Suprapubic skin (tissue), 4 donors: ENCODE measurements at regions not wholly inside any gene's neighbourhood (a gene's known extent, or its start where the extent isn't known, plus 50 kb on each side); places are given as distances from the start of the nearest gene placed in this dataset.

Source experiments
- DNase-seq, 2 donors: peaks; one replicate each; pipeline ENCODE4 v3.0.0-alpha.2; 2019; ENCODE audit warnings: low spot score in 2 of 2
- H3K27ac ChIP-seq: fragments of 200-600 bp; sonication (generic); one replicate; pipeline ENCODE4 v1.5.1; 2019
- H3K27me3 ChIP-seq: fragments of 200-600 bp; sonication (generic); one replicate; pipeline ENCODE4 v1.5.1; 2019
- H3K36me3 ChIP-seq: fragments of 200-600 bp; sonication (generic); one replicate; pipeline ENCODE4 v1.5.1; 2019
- H3K4me1 ChIP-seq: fragments of 200-600 bp; sonication (generic); one replicate; pipeline ENCODE4 v1.5.1; 2019
- H3K4me3 ChIP-seq: fragments of 200-600 bp; sonication (generic); one replicate; pipeline ENCODE4 v1.5.1; 2019; ENCODE audit warnings: mild to moderate bottlenecking
- H3K9me3 ChIP-seq: fragments of 200-600 bp; sonication (generic); one replicate; pipeline ENCODE4 v1.5.1; 2019
- EP300 ChIP-seq: sonication (generic); formaldehyde crosslinking; IDR thresholded peaks from one replicate; pipeline ENCODE4 v1.6.1; 2017; ENCODE audit warnings: antibody characterized with exemption
- POLR2A ChIP-seq, 2 donors: fragments of 450-650 bp; IDR thresholded peaks; one replicate each; pipeline ENCODE4 v1.6.1; 2017; ENCODE audit warnings: antibody characterized with exemption in 2 of 2, mild to moderate bottlenecking in 2 of 2, moderate library complexity in 2 of 2
- POLR2AphosphoS5 ChIP-seq, 3 donors: sonication (generic); formaldehyde crosslinking; IDR thresholded peaks; one replicate each; pipeline ENCODE4 v1.6.1; 2017; ENCODE audit warnings: antibody characterized with exemption in 3 of 3
- WGBS: methylation state at CpG from one replicate; pipeline ENCODE4 v1.1.5; 2018; 5-methylcytosine and 5-hydroxymethylcytosine counted together
- TF ChIP-seq, protein P1 (sequence below), 2 donors: fragments of 200-600 bp in 1 of 2; fragments of 450-650 bp in 1 of 2; sonication (generic) in 1 of 2; IDR thresholded peaks; one replicate each; pipeline ENCODE4 v1.5.1; 2016 to 2019; ENCODE audit warnings: antibody characterized with exemption in 2 of 2, mild to moderate bottlenecking in 1 of 2, moderate library complexity in 1 of 2

- H3K36me3 ChIP-seq, result no peaks in the 10 kb centered on the region
- no peaks in the 10 kb centered on the region for H3K27me3 ChIP-seq
- DNase-seq, result no peak
- no peak for TF ChIP-seq POLR2AphosphoS5 (IDR thresholded peaks at IDR 0.05)
- TF ChIP-seq, protein P1, sequence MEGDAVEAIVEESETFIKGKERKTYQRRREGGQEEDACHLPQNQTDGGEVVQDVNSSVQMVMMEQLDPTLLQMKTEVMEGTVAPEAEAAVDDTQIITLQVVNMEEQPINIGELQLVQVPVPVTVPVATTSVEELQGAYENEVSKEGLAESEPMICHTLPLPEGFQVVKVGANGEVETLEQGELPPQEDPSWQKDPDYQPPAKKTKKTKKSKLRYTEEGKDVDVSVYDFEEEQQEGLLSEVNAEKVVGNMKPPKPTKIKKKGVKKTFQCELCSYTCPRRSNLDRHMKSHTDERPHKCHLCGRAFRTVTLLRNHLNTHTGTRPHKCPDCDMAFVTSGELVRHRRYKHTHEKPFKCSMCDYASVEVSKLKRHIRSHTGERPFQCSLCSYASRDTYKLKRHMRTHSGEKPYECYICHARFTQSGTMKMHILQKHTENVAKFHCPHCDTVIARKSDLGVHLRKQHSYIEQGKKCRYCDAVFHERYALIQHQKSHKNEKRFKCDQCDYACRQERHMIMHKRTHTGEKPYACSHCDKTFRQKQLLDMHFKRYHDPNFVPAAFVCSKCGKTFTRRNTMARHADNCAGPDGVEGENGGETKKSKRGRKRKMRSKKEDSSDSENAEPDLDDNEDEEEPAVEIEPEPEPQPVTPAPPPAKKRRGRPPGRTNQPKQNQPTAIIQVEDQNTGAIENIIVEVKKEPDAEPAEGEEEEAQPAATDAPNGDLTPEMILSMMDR (IDR thresholded peaks at IDR 0.05), result no peak
- TF ChIP-seq EP300, result no peak
- TF ChIP-seq POLR2A (IDR thresholded peaks at IDR 0.05), result no peak
- WGBS, result 71% methylated on average over 4 of the region's 4 CpGs
- H3K9me3 ChIP-seq, result no peaks in the 10 kb centered on the region
- H3K27ac ChIP-seq, result no peak overlapping the region
- H3K4me1 ChIP-seq, result no peaks in the 10 kb centered on the region
- H3K4me3 ChIP-seq, result no peak overlapping the region
Measured at GRCh38 chr14:51189600-51190376, 50.3 kb upstream of the TMX1 start.
